Mucosa of descending colon (tissue), 3 donors: ENCODE measurements at regions not wholly inside any gene's neighbourhood (a gene's known extent, or its start where the extent isn't known, plus 50 kb on each side); places are given as distances from the start of the nearest gene placed in this dataset.

Experiments
- ATAC-seq: fragments of 200-7000 bp; cut with Tn5 transposase; one replicate; pipeline ENCODE4 v1.9.1; 2020; ENCODE audit warnings: mild to moderate bottlenecking, moderate library complexity
- DNase-seq, 3 donors: peaks; one replicate each; pipeline ENCODE4 v3.0.0-alpha.2; 2020
- H3K36me3 ChIP-seq: fragments of 200-600 bp; one replicate; pipeline ENCODE4 v1.8.0; 2021; ENCODE audit warnings: low read depth, mild to moderate bottlenecking
- H3K4me1 ChIP-seq: fragments of 200-600 bp; one replicate; pipeline ENCODE4 v1.8.0; 2021; ENCODE audit warnings: low read depth, mild to moderate bottlenecking
- H3K4me3 ChIP-seq: fragments of 200-600 bp; one replicate; pipeline ENCODE4 v1.8.0; 2021; ENCODE audit warnings: mild to moderate bottlenecking
- H3K9me3 ChIP-seq: fragments of 200-600 bp; one replicate; pipeline ENCODE4 v1.8.0; 2021; ENCODE audit warnings: mild to moderate bottlenecking
- intact Hi-C, 2 donors: fragments of 100-400 bp; cut with DNase I in 1 of 2; cut with micrococcal nuclease in 1 of 2; formaldehyde crosslinking; loops; one replicate each; pipeline versions ENCODE4 v1.11.0 to v1.11.1; 2022; cut with DNase I, micrococcal nuclease
- TF ChIP-seq, protein P1 (sequence below): fragments of 200-600 bp; IDR thresholded peaks from one replicate; pipeline ENCODE4 v1.8.0; 2022; ENCODE audit warnings: antibody characterized with exemption, mild to moderate bottlenecking
- donor health status: DM: no; HTN: no; CAD: no; lungs with moderate emphysema.
- donor health status: DM: no; HTN: no; CAD: no.
- donor health status: DM: no; HTN: yes; CAD: no.

DNA sequence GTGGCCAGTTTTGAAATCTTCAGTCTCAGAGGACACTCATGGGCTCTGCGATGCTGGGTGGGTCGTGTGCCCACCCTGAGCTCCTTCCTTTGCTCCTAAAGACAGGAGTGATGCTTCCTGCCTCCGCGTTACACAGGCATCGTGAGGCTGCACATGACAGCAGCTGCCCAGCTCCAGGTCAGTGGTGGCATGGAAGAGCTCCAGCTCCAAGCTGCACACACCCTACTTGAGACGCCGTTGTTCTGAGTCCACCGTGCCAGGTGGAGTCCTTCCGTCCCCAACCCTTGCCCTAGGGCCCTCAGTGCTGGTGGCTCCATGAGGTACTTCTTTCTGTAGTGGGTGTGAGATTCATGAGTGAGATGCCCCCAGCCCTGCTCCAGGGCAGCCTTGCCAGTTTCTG is 794.1 kb downstream of the BRD1 start:
- Histone ChIP-seq H3K4me1 (no peaks in the 10 kb centered on the region), H3K9me3 (no peaks in the 10 kb centered on the region), H3K36me3 (no peaks in the 10 kb centered on the region), H3K4me3 (no peak overlapping the region)
- TF ChIP-seq, protein P1, sequence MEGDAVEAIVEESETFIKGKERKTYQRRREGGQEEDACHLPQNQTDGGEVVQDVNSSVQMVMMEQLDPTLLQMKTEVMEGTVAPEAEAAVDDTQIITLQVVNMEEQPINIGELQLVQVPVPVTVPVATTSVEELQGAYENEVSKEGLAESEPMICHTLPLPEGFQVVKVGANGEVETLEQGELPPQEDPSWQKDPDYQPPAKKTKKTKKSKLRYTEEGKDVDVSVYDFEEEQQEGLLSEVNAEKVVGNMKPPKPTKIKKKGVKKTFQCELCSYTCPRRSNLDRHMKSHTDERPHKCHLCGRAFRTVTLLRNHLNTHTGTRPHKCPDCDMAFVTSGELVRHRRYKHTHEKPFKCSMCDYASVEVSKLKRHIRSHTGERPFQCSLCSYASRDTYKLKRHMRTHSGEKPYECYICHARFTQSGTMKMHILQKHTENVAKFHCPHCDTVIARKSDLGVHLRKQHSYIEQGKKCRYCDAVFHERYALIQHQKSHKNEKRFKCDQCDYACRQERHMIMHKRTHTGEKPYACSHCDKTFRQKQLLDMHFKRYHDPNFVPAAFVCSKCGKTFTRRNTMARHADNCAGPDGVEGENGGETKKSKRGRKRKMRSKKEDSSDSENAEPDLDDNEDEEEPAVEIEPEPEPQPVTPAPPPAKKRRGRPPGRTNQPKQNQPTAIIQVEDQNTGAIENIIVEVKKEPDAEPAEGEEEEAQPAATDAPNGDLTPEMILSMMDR = no peak
- no peak for ATAC-seq
- intact Hi-C loops = no loop called here
- DNase-seq = no peak

DNA sequence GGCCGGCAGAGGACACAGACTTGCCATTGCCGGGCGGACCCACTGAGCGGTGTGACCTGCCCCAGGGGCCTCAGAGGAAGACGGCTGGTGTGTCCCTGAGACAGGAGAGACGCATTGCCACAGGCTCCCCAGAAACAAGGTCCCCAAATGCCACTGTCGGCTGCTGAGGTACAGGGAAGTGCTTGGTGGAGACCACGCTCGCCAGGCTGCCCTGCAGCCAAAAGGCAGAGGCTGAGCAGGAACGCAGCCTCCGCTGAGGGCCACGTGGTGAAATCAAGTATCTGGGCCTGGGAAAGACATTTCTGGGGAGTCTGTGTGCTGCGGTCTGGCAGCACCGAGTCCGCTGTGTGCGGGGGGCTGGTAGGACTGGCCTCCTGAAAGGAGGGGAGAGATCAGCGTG is 794.9 kb downstream of the BRD1 start:
- no peaks in the 10 kb centered on the region for H3K9me3 ChIP-seq
- intact Hi-C loops = no loop called here
- no peaks in the 10 kb centered on the region for H3K36me3 ChIP-seq
- DNase-seq (no peak), ATAC-seq (no peak)
- TF ChIP-seq, protein P1 = no peak
- H3K4me1 ChIP-seq = no peaks in the 10 kb centered on the region
- no peak overlapping the region for H3K4me3 ChIP-seq

DNA sequence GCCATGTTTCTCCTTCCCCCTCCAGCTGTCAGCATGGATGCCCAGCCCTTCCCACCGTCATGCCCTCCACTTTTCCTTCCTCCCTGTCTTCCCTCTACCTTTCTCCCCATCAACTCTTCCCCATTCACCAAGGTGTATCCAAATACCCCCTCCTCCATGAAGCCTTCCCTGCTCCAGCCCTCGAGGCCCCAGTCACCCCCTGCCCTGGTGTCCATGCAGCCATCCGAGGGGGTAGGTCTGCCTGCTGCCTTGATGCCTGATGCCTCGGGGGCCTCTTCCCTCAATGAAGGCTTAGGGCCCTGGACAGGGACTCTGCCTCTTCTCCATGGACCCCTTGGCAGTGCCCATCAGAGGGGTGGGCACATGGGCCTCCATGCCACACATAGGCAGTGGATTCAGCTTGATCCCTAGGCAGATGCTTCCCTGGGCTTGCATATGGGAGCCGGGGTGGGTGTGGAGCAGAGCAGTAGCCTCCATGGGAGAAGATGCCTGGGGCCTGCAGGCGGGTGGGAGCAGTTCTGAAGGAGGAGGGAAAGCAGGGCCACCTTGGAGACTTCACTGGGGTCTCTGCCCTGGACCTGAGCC is 795.8 kb downstream of the BRD1 start:
- no peak overlapping the region for H3K4me3 ChIP-seq

DNA sequence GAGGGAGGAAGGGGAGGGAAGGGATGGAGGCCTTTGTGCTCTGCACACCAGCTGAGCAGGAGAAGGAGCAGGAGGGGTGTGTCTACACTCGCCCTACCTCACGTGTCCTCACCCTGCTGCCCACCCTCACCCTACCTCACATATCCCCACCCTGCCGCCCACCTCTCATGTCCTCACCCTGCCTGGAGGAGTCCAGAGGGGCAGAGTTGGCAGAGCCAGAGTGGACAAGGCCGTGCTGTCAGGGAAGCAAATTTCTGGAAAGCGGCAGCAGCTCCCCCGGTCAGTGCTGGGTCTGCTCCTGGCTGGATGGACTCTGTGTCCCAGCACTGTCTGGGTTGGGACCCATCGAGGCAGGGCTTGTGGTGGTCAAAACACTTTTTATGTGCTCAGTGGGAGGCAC is 799.6 kb downstream of the BRD1 start:
- intact Hi-C loops = no loop called here
- TF ChIP-seq, protein P1 = no peak
- Histone ChIP-seq H3K9me3 (no peaks in the 10 kb centered on the region), H3K36me3 (no peaks in the 10 kb centered on the region), H3K4me3 (no peak overlapping the region), H3K4me1 (no peaks in the 10 kb centered on the region)
- DNase-seq = peak in 1 of 3 donors; percentile 33
- ATAC-seq = no peak

More for the DNA sequence above, 795.8 kb downstream of the BRD1 start:
- H3K36me3 ChIP-seq = no peaks in the 10 kb centered on the region
- intact Hi-C loops = no loop called here
- TF ChIP-seq, protein P1 = no peak
- no peaks in the 10 kb centered on the region for H3K4me1 ChIP-seq
- H3K9me3 ChIP-seq = no peaks in the 10 kb centered on the region
- ATAC-seq = no peak
- no peak for DNase-seq

DNA sequence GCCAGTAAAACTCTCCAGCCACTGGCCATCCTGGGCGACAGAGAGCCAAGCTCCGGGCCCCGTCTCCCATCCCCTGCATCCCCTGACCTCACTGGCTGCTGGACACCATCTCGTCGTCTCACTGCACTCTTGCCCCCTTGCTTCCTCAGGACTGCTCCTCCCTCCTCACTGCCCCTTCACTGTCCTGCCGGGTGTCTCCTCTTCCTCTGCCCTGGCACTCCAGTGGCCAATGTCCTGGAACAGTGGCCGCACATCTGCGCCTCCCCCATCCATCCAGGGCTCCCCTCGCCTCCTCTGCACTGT is 800.4 kb downstream of the BRD1 start:
- peak in 1 of 3 donors; percentile 20 for DNase-seq
- Histone ChIP-seq H3K4me3 (no peak overlapping the region), H3K36me3 (no peaks in the 10 kb centered on the region), H3K9me3 (no peaks in the 10 kb centered on the region), H3K4me1 (no peaks in the 10 kb centered on the region)
- intact Hi-C loops = no loop called here
- TF ChIP-seq, protein P1 = no peak
- ATAC-seq = no peak
